ENCODE measurements at regions not wholly inside any gene's neighbourhood (a gene's known extent, or its start where the extent isn't known, plus 50 kb on each side); places are given as distances from the start of the nearest gene placed in this dataset.

GRCh38 chr5:57117596-57117995 is 56.3 kb upstream of the GPBP1 start:
- TF ChIP-seq CTCF (IDR thresholded peaks at IDR 0.05) (no peak), POLR2A (IDR thresholded peaks at IDR 0.05) (no peak)

All from Peyer's patch (tissue), 4 donors.